HG03103 (cell line): ENCODE measurements at regions not wholly inside any gene's neighbourhood (a gene's known extent, or its start where the extent isn't known, plus 50 kb on each side); places are given as distances from the start of the nearest gene placed in this dataset.
A peak's percentile ranks its signal among the peaks of the same experiment; 100 is the strongest.
"Not testable (repeated sequence)": the region's sequence is repeated elsewhere in the genome, so short reads cannot be mapped to it uniquely, and the experiment has no call there.

Source experiments
- ATAC-seq: cut with Tn5 transposase; IDR thresholded peaks from one replicate; pipeline ENCODE4 v1.9.1; 2021; ENCODE audit warnings: low read depth; ENCODE audit not compliant: unreplicated experiment

DNA sequence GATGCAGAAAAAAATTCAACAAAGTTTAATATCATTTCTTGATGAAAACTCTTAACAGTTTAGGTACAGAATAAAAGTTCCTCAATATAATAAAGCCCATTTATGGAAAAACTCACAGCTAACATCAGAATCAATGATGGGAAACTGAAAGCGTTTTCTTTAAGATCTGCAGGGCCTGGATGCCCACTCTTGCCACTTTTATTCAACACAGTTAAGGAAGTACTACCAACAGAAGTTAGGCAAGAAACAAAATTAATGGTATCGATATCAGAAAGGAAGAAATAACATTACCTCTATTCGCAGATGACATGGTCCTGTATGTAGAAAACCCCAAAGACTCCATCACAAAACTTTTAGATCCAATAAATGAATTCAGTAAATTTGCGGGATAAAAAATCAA is 542.4 kb upstream of the RGMB start:
- no peak for ATAC-seq

DNA sequence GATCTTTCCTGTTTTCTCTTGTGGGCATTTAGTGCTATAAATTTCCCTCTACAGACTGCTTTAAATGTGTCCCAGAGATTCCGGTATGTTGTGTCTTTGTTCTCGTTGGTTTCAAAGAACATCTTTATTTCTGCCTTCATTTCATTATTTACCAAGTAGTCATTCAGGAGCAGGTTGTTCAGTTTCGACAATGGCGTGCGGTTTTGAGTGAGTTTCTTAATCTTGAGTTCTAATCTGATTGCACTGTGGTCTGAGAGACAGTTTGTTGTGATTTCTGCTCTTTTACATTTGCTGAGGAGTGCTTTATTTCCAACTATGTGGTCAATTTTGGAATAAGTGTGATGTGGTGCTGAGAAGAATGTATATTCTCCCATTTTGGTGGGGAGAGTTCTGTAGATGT is 535.7 kb upstream of the RGMB start:
- not testable (repeated sequence) for ATAC-seq

DNA sequence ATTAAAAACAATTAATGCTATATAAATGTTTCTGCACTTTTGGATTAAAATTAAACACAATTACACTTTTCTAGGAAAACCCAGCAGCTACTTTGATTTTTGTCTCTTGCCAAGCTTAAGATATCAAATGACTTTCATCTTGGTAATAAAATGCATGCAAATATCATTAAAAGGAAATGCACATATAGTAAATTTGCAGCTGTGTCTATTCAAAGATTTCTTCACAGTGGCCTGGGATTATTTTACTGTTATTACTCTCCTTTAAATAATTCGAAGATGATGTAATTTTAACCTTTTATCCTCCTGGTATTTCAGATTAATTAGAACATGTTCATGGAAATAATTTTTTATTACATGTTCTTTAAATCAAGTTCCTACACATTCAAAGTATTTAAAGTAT is 529.5 kb upstream of the RGMB start:
- ATAC-seq, result no peak

DNA sequence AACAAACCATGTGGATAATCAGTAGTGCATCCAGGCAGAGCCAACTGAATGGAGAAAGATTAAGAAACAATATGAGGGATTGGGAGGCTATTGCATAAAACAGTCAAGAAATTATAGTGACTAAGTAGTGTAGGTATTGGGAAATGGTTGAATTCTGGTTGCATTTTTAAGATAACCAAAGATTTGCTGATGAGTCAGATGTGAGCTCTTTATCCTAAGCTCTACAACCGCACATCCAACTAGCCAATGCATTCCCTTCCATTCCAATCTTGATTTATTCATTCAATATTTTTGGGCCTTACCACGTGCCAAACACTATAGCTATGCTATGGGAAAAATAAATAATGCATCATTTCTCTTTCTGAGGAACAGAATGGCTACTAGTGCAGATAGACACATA is 524.5 kb upstream of the RGMB start:
- ATAC-seq, result no peak

DNA sequence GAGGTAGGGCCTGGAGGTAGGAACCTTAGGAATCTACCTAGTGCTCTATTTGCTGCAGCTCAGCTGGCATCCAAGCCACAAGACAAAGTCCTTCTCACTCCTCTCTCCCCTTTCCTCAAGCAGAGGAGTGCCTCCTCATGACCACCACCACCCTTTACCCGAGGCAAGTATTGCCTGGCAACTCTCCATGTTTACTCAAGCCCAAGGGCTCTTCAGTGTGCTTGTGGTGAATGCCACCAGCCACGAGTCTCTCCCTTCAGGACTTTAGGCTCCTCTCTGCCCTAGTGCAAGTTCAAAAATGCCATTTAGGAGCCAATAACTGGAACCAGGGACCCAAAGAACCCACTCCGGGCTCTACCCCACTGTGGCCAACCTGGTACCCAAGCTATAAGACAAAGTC is 514.5 kb upstream of the RGMB start:
- ATAC-seq, result no peak

DNA sequence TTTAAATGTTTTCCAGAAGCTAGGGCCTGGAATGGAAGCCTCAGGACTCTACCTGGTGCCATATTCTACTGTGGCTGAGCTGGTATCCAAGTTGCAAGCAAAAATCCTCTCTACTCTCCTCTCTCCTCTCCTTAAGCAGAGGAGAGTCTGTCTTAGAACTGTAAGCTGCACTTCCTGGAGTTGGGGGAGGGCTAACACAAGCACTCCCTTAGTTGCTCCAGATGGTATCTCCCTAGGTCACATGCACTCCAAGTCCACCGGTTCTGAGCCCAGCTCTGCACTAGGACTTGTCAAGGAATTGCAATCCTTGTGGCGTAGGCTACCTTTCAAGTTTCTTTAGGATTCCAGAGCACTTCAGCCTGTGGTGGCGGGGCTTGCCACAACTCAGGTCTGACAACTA is 513.9 kb upstream of the RGMB start:
- no peak for ATAC-seq

DNA sequence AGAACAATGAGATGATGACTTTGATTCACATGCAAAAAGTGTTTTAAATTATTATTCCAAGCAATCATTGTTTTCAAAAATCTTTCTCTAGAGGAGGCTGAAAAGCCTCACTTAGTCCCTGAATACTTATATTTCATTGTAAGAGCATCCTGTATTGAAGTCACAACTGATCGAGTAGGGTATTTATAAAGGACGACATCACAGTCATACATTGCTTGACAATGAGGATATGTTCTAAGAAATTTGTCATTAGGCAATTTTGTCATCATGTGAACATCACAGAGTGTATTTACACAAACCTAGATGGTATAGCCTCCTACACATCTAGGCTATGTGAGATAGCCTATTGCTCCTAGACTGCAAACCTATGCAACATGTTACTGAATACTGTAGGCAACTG is 510.4 kb upstream of the RGMB start:
- no peak for ATAC-seq

DNA sequence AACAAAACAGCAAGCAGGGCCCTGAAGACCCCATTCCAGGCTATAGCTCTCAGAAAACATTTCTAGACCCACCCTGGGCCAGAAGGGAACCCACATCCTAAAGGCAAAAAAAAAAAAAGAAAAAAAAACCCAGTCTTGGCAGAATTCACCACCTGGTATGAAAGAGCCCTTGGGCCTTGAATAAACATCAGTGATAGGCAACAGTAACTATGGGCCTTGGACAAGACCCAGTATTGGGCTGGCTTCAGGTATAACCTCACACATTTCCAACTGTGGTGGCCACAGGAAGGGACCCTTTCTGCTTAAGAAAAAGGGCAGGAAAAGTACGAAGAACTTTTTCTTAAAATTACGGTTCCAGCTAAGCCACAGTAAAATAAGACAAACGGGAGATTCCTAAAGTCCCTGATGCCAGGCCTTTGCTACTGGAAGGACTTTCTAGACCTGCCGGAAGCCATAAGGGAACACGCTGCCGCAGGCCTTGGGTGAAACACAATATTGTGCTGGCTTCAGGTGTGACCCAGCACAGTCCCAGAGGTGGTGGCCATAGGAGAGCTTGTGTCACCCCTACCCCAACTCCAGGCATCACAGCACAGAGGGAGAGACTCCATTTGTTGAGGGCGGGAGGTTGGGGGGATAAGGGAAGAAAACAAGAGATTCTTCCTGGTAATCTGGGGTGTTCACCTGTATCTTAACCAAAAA is 505.2 kb upstream of the RGMB start:
- ATAC-seq, result no peak

DNA sequence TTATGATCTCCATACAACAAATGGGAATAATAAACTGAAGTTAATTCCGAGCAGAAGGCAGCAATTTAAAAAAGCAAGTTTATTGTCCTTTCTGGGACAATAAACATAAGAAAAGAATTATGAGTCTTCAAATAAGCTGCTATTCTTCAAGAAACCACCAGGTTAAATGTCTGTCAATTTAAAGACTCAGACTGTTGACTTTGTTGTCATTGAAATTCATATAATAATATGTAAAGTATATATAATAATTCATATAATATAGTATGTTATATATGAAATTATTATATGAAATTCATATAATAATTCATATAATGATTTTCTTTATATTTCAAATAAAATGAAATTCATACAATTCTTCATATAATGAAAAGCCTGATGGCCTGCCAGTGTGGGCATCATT is 497.5 kb upstream of the RGMB start:
- no peak for ATAC-seq

DNA sequence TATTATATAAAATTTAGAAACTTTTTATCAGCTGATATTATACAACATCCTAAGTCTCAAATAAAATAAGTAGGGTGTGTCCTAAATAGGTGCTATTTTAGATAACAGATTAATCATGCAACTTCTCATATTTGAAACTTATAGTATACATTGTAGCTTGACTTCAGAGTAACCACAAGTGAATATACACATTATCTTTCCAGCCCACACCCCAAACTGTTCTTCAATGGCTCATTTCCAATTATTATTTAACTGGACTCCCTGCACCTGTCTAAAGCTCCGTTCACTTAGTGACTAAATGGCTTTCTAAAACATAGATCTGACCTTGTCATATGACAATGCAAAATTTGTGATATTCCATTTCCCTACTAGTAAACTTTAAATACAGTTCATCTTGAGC is 490.9 kb upstream of the RGMB start:
- no peak for ATAC-seq

DNA sequence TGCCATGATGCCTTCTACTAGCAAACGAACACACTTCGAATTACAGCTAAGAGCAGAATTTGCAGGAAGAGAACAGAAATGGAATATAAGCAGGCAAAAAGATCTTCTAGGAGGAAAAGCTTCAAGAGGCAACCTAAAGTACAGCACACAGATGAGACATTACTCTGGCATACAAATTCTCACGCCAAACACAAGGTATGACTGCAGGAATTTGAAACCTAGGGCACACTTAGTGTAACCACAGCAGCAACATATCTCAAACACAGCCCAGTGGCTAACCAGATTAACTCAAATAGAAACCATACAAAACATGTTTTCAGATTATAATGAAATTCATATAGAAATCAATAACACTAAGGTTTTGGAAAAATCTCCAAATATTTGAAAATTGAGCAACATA is 481.0 kb upstream of the RGMB start:
- ATAC-seq, result no peak

DNA sequence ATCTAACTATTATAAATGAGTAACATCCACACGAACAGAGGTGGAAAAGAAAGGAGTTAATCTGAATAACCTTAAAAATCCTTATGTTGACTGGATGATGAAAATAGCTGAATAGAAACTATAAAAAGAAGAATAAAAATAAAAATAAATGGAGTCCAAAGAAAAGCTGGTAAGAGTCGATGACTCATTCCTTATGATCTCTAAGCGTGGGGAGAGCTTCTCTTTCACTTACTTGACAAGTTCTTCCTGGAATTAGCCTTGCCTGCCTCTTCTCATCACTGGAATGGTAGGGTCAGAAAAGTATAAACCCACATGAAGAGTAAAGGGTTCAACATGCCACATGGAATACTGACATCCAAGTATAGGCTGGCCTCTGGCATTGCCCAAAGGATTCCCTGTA is 477.0 kb upstream of the RGMB start:
- no peak for ATAC-seq

DNA sequence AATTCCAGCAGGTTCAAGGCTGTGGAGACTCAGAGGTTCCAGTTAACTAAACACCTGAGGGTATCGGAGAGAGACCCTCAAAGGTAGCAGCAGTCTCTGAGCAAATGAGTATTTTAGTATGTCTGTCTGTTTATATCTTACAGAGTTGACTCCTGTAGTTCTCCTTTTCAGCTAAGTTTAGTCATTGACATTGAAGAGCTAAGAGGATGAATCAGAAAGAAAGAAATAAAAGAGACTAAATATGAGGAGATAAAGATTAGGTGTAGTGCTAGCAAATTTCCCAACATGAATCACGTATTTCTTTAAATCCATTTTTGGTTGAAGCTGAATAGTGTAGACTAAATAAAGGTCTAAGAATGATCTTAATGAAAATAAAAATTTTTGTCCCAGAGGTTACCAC is 474.0 kb upstream of the RGMB start:
- ATAC-seq, result no peak

DNA sequence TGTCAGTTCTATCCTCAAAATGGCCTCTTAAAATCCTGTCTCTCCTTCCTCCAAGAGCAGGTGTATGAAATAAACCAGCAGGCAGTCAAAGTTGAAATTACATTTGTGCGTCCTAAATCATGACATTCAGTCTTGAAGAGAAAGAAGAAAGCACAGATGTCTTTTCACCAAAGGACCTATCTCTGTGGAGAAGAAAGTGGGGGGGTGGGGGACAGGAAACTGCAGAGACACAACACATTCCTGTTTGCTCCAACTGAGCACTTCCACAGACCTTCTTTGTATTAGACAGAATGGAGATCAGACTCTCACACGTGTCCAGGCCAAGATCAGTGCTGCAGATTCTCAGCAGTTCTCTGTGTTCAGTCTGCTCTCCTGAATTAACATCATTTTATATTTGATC is 471.9 kb upstream of the RGMB start:
- ATAC-seq, result no peak

DNA sequence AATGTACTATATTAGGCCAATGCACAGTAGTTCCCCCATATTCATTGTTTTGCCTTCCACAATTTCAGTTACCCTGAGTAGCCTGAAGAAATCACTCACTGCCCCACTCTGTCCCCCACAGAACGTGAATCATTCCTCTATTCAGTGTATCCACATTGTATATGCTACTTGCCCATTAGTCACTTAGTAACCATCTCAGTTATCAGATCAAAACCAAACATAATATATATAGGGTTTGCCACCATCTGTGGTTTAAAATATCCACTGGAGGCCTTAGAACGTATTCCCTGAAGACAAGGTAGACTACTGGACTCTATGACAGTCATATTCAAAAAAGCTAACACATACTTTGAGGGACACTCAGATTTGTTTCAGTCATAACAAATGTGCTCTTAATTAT is 465.7 kb upstream of the RGMB start:
- no peak for ATAC-seq

DNA sequence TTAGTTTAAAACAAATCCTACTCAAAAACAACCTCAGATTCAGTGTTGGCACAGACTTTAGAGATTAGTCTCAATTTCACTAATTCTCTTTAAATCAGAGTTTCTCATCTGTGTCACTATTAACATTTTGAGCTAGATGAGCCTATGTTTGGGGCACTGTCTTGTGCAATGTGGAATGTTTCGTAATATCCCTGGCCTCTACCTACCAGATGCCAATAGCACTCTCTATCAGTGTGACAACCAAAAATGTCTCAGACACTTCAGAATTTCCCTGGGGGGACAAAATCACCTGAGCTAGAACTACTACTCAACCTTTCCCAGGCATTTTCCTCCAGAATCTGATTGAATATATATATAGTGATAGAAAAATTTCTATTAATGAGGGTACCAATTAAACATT is 465.2 kb upstream of the RGMB start:
- no peak for ATAC-seq

DNA sequence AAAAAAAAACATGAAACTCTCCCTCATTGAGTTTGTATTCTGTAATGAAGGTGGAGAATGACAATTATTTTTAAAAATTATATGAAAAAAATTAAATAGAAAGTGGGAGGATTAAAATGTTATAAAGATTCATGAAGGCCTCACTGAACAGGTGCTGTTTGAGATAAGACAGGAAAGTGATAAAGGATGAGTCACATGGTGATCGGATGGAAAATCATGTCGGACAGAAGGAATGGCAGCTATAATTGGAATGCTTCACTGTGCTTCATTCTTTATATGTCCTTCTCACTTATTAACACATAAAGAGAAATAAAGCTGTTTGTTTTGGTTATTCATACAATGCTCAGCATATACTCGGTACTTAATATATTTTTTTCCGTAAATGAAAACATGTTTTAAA is 464.5 kb upstream of the RGMB start:
- no peak for ATAC-seq

DNA sequence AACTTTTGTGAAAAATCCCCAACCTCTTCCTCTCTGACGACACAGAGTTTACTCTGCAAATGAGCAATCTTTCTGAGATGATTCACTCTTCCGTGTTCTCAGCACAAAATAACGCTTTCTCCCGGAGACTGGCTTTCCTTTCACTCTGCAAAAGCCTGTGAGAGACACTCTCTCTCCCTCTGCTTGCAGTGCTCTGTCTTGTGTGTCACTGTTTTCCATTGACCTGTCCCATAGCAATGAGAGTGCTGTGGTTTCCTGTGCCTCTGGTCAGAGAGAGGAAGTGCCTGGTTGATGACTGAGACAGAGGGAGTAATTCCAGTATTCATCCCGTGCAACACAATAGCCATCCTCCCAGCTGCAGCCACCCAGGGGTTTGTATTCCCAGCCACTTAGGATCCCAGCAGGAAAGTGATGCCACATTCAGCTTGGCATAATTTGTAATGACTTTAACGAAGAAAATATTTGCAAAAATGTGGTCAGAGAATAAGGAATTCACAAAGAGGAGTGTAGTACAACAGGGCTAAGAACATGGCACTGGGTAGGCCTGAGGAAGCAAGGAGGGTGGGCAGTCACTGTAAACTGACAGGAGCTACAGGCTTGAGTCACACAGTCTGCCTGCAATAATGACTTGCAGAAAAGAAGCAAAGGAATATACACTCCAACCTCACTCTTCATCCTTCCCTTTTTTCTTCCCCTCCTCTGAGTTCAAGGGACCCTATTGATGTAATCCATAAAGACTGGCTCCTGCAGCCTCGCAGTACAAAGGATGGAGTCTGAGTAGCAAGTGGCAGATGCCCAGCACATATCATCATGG is 463.5 kb upstream of the RGMB start:
- ATAC-seq, result peak; percentile 59

DNA sequence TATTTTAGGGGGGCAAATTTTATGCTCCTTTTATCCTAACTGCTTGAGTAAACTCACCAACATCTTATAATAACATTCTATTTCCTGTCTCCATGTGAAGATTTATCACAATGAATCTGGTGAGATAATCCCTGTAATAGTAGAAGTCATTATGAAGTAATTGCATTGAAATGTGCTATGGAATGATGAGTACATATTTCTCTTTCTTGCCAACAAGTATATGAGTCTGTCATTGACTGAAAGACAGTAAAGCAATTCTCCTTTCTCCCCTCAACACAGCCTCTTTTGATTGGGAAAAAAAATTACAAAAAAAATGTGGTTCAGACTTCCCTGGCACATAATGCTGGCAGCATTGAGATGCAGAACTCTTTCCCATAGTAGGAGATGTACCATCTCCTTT is 459.2 kb upstream of the RGMB start:
- no peak for ATAC-seq

DNA sequence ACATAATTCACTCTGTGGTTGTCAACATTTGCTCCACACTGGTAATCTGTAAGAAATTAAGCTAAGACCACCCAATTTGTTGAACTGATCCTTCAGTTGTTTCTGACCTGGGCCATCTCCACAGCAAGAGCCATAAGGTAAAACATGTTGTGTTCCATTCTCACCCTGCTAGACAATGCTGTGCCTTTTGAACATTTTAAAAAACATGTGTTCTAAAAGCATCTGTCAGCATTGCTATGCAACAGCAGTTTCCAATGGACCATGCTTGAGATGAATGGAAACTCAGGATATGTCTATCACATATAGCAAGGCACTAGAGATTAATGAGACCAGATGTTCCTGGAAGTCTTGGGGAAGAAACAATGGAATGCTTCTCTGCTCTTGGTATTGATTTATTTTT is 455.1 kb upstream of the RGMB start:
- no peak for ATAC-seq

DNA sequence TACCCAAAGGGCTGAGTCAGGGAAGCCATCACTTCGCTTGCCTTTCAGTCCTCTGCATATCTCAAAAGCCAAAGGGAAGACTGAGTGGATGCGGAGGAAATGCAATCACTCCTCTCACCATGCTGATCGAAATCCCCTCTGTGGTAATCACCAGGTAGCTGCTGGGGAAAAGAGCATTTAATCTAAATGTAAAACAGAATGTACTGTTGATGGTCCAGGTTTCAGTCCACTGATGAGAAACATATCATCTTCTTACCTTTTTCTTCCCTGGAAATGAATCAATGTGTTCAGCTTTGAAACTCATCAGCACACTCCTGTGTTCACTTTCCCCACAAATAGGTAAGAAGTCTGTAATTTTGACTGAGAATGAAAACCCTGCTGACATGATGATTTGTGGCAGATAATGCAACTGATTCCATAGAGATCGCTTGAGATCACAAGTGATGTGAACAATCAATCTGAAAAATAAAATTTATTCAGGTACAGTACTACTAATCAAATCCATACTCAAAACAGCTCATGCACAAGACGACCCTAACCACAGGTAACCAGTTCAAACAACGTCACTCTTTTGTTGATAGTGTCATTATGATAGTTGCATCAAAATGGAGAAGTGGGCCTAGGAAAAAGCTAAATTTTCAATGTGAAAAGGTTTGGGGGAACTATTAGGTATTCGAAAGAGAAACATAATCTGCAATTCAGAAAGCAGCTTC is 454.0 kb upstream of the RGMB start:
- no peak for ATAC-seq

DNA sequence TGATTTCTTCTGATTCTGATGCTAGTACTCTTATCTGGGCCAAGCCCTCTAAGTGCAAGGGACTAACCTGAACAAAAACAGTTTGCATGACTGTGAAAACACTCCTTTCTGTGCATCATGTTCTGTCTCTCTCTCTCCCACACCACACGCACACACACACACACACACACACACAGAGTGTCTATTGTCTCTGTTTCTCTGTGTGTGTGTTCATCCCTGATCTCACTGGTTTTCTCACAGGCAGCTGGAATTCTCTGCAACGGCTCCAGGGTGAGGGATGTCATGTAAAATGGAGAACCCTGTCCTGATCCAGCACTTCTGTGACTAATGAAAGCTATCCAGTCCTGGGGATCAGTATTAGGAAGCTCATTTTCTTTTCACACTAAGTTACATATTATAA is 453.1 kb upstream of the RGMB start:
- ATAC-seq, result no peak
